DMS53 treated with DMSO at 0.1 percent for 48 hours (cell line): ENCODE measurements at regions not wholly inside any gene's neighbourhood (a gene's known extent, or its start where the extent isn't known, plus 50 kb on each side); places are given as distances from the start of the nearest gene placed in this dataset.

Experiments
- DNase-seq: peaks from one replicate; lab custom pipeline; 2025; ENCODE audit not compliant: unreplicated experiment; lab: John Stamatoyannopoulos, UW

- no peak for DNase-seq
These were observed 184.3 kb upstream of the TNRC6C start for GRCh38 chr17:77774182-77774581.

DNA sequence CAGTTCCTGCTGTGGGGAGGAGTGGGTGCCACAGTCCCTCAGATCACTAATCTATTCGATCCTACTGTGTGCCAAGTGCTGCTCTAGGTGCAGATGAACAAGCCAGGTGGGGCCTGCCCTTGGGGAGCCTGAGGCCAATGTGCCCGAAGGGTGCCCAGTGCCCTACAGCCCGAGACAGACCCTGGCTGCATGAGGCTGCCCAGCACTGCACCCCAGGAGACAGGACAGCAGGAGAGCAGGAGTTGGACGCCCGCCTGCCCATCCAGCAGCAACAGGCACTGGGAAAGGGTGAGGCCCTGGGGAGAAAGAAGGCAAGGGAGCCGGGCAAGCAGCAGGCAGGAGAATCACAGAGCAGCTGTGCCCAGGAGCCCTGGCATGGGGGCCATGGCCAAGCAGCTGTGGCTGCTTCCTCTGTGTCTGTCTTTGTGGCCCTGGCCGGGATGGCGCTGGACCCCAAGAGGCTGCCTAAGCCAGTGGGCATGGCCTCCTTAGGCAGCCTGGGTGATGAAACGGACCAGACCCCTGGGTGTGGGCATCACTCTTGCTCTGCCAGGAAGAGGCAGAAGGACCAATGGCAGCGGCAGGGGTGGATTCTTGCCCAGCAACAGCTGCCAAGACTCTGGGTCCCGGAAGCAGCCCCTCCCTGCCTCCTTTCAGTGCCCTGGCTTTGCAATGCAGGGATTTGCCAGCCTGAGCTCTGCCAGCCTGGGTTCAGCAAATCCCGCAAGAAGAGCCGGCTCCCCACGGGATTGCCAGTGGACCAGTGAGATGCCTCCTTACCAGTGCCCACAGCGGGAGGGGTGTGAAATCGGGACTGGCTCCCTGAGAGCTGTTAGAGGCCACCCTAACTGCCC lies 179.6 kb upstream of the TNRC6C start:
- DNase-seq: no peak

DNA sequence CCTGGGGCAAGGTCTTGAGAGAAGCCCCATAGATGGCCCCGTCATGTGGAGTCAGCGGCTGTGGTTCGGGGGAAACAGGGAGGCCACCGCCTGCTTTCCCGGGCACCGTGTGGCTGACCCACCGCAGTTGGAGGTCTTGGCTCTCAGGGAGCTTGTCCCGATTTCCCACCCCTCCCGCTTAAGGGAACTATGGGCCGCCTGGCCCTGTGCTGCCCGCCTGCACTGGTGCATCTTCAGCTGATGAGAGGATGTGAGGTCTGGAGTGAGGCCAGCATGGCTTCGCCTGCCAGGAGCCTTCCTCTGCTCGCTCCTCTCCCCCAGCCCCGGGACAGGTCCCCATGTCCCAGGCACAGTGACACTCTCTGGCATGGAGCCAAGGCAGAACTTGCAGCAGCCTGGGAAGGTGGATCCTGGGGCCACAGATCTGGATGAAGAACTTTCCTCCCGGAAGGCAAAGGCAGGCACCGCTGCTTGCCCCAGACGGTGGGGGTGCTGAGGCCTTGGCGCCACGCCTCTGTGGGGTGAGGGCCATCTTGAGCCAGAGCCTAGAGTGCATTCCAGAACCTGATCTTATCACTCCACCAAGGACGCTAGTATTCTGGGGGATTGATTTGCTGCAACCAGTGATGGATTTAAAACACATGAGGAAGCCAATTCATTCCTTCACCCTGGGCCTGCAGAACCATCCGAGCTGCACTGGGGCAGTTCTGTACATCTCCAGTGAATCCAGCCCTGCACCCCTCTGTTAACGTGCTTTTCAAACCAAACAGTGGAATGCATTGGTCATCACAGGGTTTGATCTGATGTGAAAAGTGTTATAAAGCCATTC lies 178.6 kb upstream of the TNRC6C start:
- no peak for DNase-seq

DNA sequence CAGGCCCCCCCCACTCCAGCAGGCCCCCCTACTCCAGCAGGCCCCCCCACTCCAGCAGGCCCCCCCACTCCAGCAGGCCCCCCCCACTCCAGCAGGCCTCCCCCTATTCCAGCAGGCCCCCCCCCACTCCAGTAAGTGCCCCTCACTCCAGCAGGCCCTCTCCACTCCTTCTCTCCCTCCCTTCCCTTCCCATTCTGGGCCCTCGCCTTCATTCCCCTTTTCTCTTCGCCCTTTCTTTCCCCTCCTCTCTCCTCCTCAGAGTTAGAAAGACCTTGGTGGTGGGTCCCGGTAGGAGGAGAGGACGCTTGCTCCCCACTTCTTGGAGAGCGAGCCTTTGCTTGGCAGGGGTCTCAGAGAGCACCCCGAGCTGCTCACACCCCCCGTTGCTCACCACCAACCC lies 177.0 kb upstream of the TNRC6C start:
- no peak for DNase-seq

DNA sequence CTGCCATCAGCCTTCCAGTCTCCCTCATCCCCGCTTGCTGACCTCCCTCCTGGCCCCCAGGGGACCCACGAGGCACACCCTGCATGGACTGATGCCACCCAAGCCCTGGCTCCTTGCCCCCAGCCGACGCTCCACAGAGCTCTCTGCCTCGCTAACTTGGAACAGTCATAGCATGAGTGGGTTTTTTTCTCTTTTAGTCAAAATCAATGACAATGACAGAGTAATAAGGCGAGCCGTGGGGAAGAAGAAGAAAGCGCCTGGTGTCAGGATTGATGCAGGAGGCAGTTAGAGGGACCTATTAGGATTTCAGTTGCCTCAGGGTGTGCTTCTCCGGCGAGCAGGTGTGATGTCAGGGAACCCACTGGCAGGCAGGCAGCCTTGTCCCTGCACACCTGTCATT lies 176.3 kb upstream of the TNRC6C start:
- no peak for DNase-seq

DNA sequence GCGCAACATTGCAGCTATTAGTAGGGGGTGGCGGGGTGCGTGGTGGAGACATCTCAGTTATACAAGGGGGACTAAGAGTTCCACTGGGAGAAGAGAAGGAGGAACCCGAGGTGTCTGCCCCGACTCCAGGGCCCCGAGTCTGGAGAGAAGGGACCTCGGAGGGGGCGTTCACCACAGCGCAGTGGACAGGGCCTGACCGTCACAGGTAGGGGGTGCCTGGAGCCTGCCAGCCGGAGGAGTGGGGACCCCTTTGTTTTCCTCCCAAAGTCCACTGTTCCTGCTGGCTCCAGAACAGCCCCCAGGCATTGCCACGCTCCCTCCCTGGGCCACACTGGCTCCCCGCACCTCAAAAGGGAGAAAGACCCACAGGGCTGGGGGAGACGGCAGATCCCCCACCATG lies 175.9 kb upstream of the TNRC6C start:
- no peak for DNase-seq

- DNase-seq: no peak
These were observed 174.3 kb upstream of the TNRC6C start for GRCh38 chr17:77783991-77784820.

DNA sequence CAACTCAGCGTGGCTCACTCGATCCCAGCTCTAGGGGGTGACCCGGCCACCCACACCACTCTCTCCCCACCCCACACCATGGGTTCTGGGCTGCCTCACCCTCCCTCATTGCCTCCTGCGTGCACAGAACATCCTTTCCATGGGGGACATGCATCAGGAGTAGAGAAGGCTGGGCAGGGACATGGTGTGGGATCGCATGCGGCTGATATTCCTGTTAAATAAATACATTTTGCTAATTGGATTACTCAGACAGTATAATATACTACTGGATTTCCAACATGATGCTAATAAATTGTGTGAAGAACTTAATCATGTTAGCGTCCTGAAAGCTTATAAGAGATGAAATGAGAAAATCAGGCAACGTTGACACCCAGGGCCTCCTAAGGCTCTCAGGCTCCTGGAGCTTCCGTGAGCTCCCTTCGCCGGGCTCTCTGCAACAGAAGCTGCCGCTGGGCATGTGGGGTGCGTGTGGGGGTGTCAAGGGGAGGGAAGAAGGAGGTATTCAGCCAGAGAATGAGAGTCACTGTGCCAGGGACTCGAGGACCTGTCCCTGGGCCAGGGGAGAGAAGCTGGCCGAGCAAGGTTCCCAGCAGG lies 173.1 kb upstream of the TNRC6C start:
- DNase-seq: no peak

DNA sequence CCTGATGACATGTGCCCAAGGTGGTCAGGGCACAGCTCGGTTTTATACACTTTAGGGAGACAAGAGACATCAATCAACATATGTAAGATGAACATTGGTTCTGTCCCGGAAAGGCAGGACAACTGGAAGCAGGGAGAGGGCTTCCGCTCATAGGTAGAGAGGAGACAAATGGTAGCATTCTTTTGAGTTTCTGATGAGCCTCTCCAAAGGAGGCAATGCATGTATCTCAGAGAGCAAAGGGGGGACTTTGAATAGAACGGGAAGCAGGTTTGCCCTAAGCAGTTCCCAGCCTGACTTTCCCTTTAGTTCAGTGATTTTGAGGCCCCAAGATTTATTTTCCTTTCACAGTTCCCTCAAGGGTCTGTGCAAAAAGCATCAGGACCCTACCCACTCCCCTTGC lies 172.4 kb upstream of the TNRC6C start:
- no peak for DNase-seq

GRCh38 chr17:77786740-77787505 lies 171.6 kb upstream of the TNRC6C start:
- no peak for DNase-seq

GRCh38 chr17:77790143-77790829 lies 168.2 kb upstream of the TNRC6C start:
- no peak for DNase-seq

- no peak for DNase-seq
These were observed 165.9 kb upstream of the TNRC6C start for GRCh38 chr17:77792626-77793025.

GRCh38 chr17:77793146-77793970 lies 165.1 kb upstream of the TNRC6C start:
- no peak for DNase-seq

DNA sequence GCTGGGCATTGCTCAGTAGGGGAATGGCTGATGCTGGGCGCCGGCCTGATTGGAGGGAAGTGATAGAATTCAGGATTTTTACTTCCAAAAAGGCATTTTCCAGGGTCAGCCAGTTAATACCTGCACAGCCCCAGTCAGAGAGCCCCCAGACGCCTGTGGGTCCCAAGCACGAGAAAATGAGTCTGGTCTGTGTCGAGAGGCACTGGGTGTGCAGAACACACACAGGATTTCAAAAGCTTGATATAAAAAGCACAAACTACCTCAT lies 164.6 kb upstream of the TNRC6C start:
- no peak for DNase-seq

DNA sequence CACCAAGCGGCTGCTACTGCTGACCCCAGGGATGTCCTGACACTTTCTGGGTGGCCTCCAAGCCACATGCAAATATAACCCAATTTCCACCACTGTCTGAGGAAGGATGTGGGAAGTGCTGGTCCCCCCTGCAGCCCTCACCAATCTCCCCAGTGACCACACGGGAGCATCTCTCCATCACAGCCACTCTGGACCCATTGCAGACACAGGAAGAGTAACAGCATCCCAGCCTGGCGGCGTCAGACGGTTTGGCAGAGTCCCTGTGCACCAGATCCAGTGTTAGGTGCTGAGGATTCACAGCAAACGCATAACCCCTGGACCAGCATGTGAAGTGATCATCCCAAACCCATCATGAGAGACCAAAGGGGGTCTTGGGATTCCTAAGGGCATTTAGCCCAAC lies 163.7 kb upstream of the TNRC6C start:
- no peak for DNase-seq

- DNase-seq: no peak
These were observed 162.8 kb upstream of the TNRC6C start for GRCh38 chr17:77795685-77796084.

GRCh38 chr17:77796176-77796860 lies 162.2 kb upstream of the TNRC6C start:
- no peak for DNase-seq

GRCh38 chr17:77798031-77798430 lies 160.5 kb upstream of the TNRC6C start:
- DNase-seq: no peak

- DNase-seq: no peak
These were observed 160.0 kb upstream of the TNRC6C start for GRCh38 chr17:77798481-77798880.
